Effector memory CD4-positive, alpha-beta T cell (primary cell): ENCODE measurements at regions not wholly inside any gene's neighbourhood (a gene's known extent, or its start where the extent isn't known, plus 50 kb on each side); places are given as distances from the start of the nearest gene placed in this dataset.

ENCODE experiments used
- DNase-seq, 3 donors: peaks; one replicate each; pipeline ENCODE4 v3.0.0-alpha.2; 2020
- H3K27ac ChIP-seq: 2 replicates; pipeline ENCODE4 v1.7.0; 2013; ENCODE audit warnings: mild to moderate bottlenecking, low read length, moderate library complexity; ENCODE audit not compliant: insufficient read depth, poor library complexity, severe bottlenecking
- H3K27me3 ChIP-seq: replicated peaks from 2 replicates; pipeline ENCODE4 v1.7.0; 2013; ENCODE audit warnings: mild to moderate bottlenecking, low read length; ENCODE audit not compliant: insufficient read depth, control insufficient read depth, poor library complexity, severe bottlenecking
- H3K36me3 ChIP-seq: 2 replicates; pipeline ENCODE4 v1.7.0; 2013; ENCODE audit warnings: mild to moderate bottlenecking, low read length, moderate library complexity; ENCODE audit not compliant: control insufficient read depth, insufficient read depth
- H3K4me1 ChIP-seq: 2 replicates; pipeline ENCODE4 v1.7.0; 2013; ENCODE audit warnings: low read length, mild to moderate bottlenecking; ENCODE audit not compliant: control insufficient read depth, insufficient read depth, poor library complexity, severe bottlenecking
- H3K4me3 ChIP-seq: 2 replicates; pipeline ENCODE4 v1.7.0; 2013; ENCODE audit warnings: low read length, low read depth, mild to moderate bottlenecking; ENCODE audit not compliant: insufficient read depth, poor library complexity, severe bottlenecking
- H3K9me3 ChIP-seq: 2 replicates; pipeline ENCODE4 v1.7.0; 2013; ENCODE audit warnings: mild to moderate bottlenecking, low read length, moderate library complexity; ENCODE audit not compliant: control insufficient read depth

DNA sequence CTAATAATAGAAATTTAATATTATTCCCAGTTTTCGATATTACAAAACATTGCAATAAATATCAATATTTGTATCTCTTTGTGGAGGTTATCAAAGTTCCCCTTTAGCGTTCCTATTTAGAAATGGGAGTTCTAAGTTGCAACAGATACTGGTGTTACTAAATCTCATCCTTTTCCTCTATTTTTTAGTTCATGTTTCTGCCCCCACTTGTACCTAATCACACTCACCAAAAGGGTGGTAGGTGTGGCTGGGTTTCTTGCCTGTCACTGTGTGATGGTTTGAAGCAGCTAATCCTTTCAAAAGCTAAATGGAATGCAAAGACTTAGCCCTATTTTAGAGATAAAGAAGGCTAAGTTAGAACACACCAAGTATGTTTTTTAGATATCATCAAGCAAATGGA lies 997.9 kb downstream of the TSN start:
- H3K4me1 ChIP-seq = no peaks in the 10 kb centered on the region
- no peak overlapping the region for H3K27ac ChIP-seq
- H3K27me3 ChIP-seq = no peaks in the 10 kb centered on the region
- H3K9me3 ChIP-seq = peaks cover 4% of the 10 kb centered on the region
- no peaks in the 10 kb centered on the region for H3K36me3 ChIP-seq
- H3K4me3 ChIP-seq = no peak overlapping the region
- DNase-seq = no peak

DNA sequence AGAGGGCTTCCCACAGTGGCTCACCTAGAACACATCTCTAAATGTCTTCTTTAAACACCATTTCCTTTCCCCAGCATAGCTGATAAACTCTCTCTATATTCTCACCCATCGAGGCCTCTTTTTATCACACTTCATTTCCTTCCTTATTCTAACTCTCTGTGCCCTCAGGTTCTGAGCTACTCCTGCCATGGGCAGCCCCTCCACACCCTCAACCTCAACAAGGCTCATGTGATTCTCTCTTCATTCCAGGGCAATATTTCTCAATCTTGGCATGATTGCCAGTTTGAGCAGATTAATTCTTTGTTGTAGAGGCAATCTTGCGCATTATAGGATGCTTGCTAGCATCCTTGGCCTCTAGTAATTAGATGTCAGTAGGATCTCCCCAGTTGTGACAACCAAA lies 999.1 kb downstream of the TSN start:
- H3K9me3 ChIP-seq = peaks cover 4% of the 10 kb centered on the region
- no peaks in the 10 kb centered on the region for H3K4me1 ChIP-seq
- H3K27ac ChIP-seq = no peak overlapping the region
- no peak overlapping the region for H3K4me3 ChIP-seq
- no peaks in the 10 kb centered on the region for H3K27me3 ChIP-seq
- DNase-seq = no peak
- no peaks in the 10 kb centered on the region for H3K36me3 ChIP-seq

DNA sequence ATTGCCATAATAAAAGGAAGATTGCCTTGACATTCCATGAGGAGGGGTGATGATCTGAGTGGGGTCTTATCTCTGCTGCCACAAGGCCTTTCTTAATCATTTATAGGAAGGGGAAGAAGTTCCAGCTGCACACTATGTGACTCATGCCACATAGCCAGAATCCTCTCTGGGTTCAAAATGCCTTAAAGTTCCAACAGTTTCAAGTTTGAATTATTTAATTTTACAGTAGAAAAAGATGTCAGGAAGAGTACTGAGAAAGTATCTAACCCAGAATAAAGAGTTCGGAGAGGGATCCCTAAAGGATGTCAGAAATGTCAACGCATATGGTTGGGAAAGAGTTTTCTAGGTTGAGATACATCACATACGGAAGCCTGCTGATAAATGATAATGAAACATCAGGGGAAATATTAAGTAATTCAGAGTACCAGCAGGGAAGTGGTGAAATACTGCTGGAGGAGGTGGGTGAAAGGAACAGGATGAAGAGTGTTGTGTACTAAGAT lies 999.9 kb downstream of the TSN start:
- Histone ChIP-seq H3K27me3 (no peaks in the 10 kb centered on the region), H3K9me3 (peaks cover 4% of the 10 kb centered on the region), H3K4me1 (no peaks in the 10 kb centered on the region), H3K4me3 (no peak overlapping the region), H3K36me3 (no peaks in the 10 kb centered on the region), H3K27ac (no peak overlapping the region)
- no peak for DNase-seq

DNA sequence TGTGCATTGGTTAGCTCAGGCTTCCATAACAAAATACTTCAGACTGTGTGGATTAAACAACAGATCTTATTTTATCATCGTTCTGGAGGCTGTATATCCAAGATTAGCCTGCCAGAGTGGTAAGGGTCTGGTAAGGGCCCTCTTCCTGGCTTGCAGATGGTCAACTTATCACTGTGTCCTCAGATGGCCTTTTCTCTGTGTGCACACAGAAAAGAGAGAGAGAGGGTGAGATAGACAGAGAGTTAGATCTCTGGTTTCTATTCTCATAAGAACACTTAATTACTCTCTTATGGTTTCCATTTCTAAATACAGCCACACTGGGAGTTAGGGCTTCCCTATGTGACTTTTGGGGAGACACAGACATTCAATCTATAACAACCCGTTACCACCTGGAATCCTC lies 1003.5 kb downstream of the TSN start:
- H3K27ac ChIP-seq = no peak overlapping the region
- no peak overlapping the region for H3K4me3 ChIP-seq
- H3K4me1 ChIP-seq = no peaks in the 10 kb centered on the region
- no peak for DNase-seq
- no peaks in the 10 kb centered on the region for H3K36me3 ChIP-seq
- no peaks in the 10 kb centered on the region for H3K27me3 ChIP-seq
- peaks cover 4% of the 10 kb centered on the region for H3K9me3 ChIP-seq

DNA sequence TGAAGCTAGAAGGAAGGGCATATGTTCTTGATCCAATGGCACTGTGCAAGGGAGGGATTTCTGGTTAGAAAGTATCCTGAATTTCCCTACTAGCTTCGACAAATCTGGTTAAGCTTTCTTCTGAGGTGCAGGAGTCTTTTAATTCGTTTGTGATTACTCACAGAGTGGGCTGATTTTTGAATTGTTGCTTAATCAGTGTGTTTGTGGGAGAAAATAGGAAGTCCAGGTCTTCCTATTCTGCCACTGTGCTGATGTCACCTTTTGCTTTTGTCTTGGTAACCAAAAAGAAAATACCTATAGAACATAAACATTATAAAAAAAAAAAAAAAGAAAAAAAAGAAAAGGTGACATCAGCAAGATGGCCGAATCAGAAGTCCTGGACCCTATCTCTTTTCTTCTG lies 1008.6 kb downstream of the TSN start:
- Histone ChIP-seq H3K4me1 (no peaks in the 10 kb centered on the region), H3K9me3 (no peaks in the 10 kb centered on the region), H3K4me3 (no peak overlapping the region), H3K36me3 (no peaks in the 10 kb centered on the region), H3K27me3 (no peaks in the 10 kb centered on the region), H3K27ac (no peak overlapping the region)
- no peak for DNase-seq

DNA sequence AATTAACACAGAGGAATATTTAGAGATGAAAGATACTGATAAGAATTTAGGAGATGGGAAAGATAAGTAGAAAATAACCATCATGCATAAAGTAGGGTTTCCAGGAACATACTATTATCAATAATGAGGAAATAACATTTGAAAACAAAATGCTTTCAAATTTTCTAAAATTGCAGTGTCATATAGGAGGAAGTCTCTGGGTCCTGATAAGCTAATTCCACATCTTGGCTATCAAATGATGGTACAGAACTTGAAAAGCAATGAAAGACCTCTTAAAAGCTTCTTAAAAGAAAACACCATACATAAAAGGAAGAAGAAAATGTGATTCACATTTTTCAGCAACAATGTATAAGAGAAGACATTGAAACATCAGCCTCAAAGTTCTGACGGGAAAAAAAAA lies 1024.8 kb downstream of the TSN start:
- no peaks in the 10 kb centered on the region for H3K4me1 ChIP-seq
- H3K4me3 ChIP-seq = no peak overlapping the region
- H3K36me3 ChIP-seq = no peaks in the 10 kb centered on the region
- no peak for DNase-seq
- no peak overlapping the region for H3K27ac ChIP-seq
- H3K9me3 ChIP-seq = no peaks in the 10 kb centered on the region
- H3K27me3 ChIP-seq = no peaks in the 10 kb centered on the region

DNA sequence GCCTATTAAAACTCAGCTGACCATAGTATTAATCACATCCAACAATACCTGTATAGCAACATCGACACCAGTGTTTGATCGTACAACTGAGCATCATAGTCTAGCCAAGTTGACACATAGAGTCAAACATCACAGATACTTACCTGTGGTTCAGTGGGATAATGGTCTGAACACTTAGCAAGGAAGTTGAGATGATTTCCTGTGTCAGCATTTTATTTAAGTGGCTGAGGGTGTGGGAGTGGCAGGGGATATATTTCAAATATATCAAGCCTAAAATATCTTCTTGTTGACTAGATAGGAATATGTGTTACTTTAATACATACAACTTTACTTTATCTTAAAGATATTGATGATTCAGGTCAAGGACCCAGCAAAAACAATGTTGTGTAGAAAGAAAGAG lies 1038.6 kb downstream of the TSN start:
- no peak overlapping the region for H3K4me3 ChIP-seq
- DNase-seq = no peak
- H3K9me3 ChIP-seq = no peaks in the 10 kb centered on the region
- no peak overlapping the region for H3K27ac ChIP-seq
- H3K36me3 ChIP-seq = no peaks in the 10 kb centered on the region
- H3K4me1 ChIP-seq = no peaks in the 10 kb centered on the region
- H3K27me3 ChIP-seq = no peaks in the 10 kb centered on the region

DNA sequence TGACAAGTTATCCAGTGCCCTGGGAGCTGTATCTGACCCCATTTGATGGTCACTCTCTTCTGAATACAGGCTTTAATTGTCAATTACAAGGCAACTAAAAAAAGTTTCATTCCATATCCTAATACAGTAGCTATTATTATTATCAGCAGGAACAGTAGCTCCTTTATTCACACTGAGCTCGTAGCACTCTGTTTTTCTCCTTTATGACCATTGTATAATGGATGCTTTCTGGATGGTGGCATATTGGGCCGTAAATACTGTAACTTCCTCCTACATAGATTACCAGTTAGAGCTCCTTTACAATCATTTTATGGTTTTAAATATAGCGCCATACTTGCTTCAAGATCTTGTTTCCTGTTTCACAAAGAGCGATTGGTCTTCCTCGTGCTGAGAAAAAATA lies 1040.3 kb downstream of the TSN start:
- Histone ChIP-seq H3K36me3 (no peaks in the 10 kb centered on the region), H3K9me3 (no peaks in the 10 kb centered on the region), H3K27ac (no peak overlapping the region), H3K27me3 (no peaks in the 10 kb centered on the region), H3K4me1 (no peaks in the 10 kb centered on the region), H3K4me3 (no peak overlapping the region)
- DNase-seq = no peak

DNA sequence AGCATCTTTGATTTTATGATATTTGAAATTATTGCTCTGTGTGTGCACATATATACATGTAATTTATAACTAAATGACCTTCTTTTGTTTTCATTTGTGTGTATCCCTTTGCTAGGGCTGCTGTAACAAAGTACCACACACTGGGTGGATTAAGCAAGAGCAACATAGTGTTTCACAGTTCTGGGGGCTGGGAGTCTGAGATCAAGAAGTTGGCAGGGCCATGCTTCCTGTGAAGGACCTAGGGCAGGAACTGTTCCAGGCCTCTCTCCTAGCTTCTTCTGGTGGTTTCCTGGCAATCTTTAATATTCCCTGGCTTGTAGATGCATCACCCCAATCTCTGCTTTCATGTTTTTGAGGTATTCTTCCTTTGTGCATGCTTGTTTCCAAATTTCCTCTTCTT lies 1043.9 kb downstream of the TSN start:
- Histone ChIP-seq H3K36me3 (no peaks in the 10 kb centered on the region), H3K27ac (no peak overlapping the region), H3K4me1 (no peaks in the 10 kb centered on the region), H3K27me3 (no peaks in the 10 kb centered on the region), H3K4me3 (no peak overlapping the region), H3K9me3 (no peaks in the 10 kb centered on the region)
- DNase-seq = no peak

DNA sequence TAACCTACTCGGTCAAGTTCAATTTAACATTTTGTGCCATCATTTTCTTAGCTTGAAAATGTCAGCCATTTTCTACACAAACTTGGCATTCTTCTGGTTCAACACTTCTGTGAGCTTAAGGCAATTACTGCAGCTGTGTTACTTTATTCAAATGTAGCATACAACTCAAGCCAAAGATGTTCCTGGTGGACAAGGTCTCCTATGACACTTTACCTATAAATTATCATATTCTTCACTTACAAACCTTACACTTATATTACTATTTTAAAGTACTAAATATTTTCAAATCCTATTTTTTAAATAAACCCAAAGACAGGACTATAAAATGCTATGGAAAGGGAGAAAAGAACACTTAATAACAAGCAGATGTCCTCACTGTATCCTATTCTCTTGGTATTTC lies 1045.3 kb downstream of the TSN start:
- DNase-seq = no peak

DNA sequence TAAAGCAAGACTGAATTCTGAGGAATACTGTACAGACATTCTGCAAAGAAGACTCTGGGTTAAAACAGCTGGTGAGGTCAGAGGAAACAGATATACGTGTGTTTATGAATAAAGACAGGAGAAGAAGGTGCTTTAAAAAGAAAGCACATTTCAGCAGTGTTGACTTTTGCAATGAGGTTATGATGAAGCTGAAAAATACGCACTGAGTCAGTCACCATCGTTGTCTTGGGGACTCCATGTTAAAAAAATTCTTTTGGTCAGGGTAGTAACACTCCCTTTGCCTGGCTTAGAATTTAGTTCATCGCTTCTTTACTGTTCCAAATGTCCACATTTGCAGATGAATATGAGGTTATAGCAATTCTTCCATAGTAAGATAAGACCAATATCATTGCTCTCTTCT lies 1049.0 kb downstream of the TSN start:
- DNase-seq = no peak
- Histone ChIP-seq H3K4me3 (no peak overlapping the region), H3K36me3 (no peaks in the 10 kb centered on the region), H3K9me3 (no peaks in the 10 kb centered on the region), H3K27ac (no peak overlapping the region), H3K27me3 (no peaks in the 10 kb centered on the region), H3K4me1 (no peaks in the 10 kb centered on the region)

More for the DNA sequence above, 1045.3 kb downstream of the TSN start:
- H3K36me3 ChIP-seq = no peaks in the 10 kb centered on the region
- no peak overlapping the region for H3K4me3 ChIP-seq
- no peaks in the 10 kb centered on the region for H3K27me3 ChIP-seq
- H3K27ac ChIP-seq = no peak overlapping the region
- no peaks in the 10 kb centered on the region for H3K9me3 ChIP-seq
- no peaks in the 10 kb centered on the region for H3K4me1 ChIP-seq
